ENCODE measurements at regions not wholly inside any gene's neighbourhood (a gene's known extent, or its start where the extent isn't known, plus 50 kb on each side); places are given as distances from the start of the nearest gene placed in this dataset.

- no peak overlapping the region for H3K4me3 ChIP-seq (ENCODE audit: insufficient read length, low read depth)
- no peak for TF ChIP-seq SUZ12 (IDR thresholded peaks at IDR 0.05; ENCODE audit: extremely low read depth, insufficient read depth, insufficient read length)
- TF ChIP-seq ZNF274 (IDR thresholded peaks at IDR 0.05; ENCODE audit: low read depth, low read length), result no peak
- TF ChIP-seq YY1 (IDR thresholded peaks at IDR 0.05; ENCODE audit: insufficient read depth, insufficient read length), result no peak
Observed at GRCh38 chr13:78972561-78972960, 313.6 kb upstream of the OBI1 start.

GRCh38 chr13:78971355-78972025 is 312.5 kb upstream of the OBI1 start:
- H3K36me3 ChIP-seq (ENCODE audit: insufficient read depth, insufficient read length, low read length), result no peaks in the 10 kb centered on the region
- no peak overlapping the region for H3K4me3 ChIP-seq (ENCODE audit: insufficient read length, low read depth)
- no peaks in the 10 kb centered on the region for H3K9me3 ChIP-seq (ENCODE audit: insufficient read depth, low read length)
- no peak for TF ChIP-seq SUZ12 (IDR thresholded peaks at IDR 0.05; ENCODE audit: extremely low read depth, insufficient read depth, insufficient read length)
- no peak for TF ChIP-seq YY1 (IDR thresholded peaks at IDR 0.05; ENCODE audit: insufficient read depth, insufficient read length)
- TF ChIP-seq ZNF274 (IDR thresholded peaks at IDR 0.05; ENCODE audit: low read depth, low read length), result no peak
- H3K27me3 ChIP-seq (ENCODE audit: insufficient read depth, insufficient read length), result no peaks in the 10 kb centered on the region
- H3K4me1 ChIP-seq (ENCODE audit: insufficient read depth, insufficient read length), result no peaks in the 10 kb centered on the region
- DNase-seq (ENCODE audit: low read depth, low spot score), result no peak
- H3K9ac ChIP-seq (ENCODE audit: insufficient read length, low read depth), result no peak overlapping the region

More at GRCh38 chr13:78972561-78972960, 313.6 kb upstream of the OBI1 start:
- H3K9me3 ChIP-seq (ENCODE audit: insufficient read depth, low read length), result no peaks in the 10 kb centered on the region
- H3K9ac ChIP-seq (ENCODE audit: insufficient read length, low read depth), result no peak overlapping the region
- DNase-seq (ENCODE audit: low read depth, low spot score), result no peak
- no peaks in the 10 kb centered on the region for H3K4me1 ChIP-seq (ENCODE audit: insufficient read depth, insufficient read length)
- no peaks in the 10 kb centered on the region for H3K36me3 ChIP-seq (ENCODE audit: insufficient read depth, insufficient read length, low read length)
- H3K27me3 ChIP-seq (ENCODE audit: insufficient read depth, insufficient read length), result no peaks in the 10 kb centered on the region

GRCh38 chr13:78960881-78961280 is 301.9 kb upstream of the OBI1 start:
- DNase-seq (ENCODE audit: low read depth, low spot score), result no peak
- no peaks in the 10 kb centered on the region for H3K36me3 ChIP-seq (ENCODE audit: insufficient read depth, insufficient read length, low read length)
- no peak for TF ChIP-seq ZNF274 (IDR thresholded peaks at IDR 0.05; ENCODE audit: low read depth, low read length)
- TF ChIP-seq YY1 (IDR thresholded peaks at IDR 0.05; ENCODE audit: insufficient read depth, insufficient read length), result no peak
- no peak for TF ChIP-seq SUZ12 (IDR thresholded peaks at IDR 0.05; ENCODE audit: extremely low read depth, insufficient read depth, insufficient read length)
- no peak overlapping the region for H3K4me3 ChIP-seq (ENCODE audit: insufficient read length, low read depth)
- H3K4me1 ChIP-seq (ENCODE audit: insufficient read depth, insufficient read length), result no peaks in the 10 kb centered on the region
- H3K27me3 ChIP-seq (ENCODE audit: insufficient read depth, insufficient read length), result no peaks in the 10 kb centered on the region
- no peaks in the 10 kb centered on the region for H3K9me3 ChIP-seq (ENCODE audit: insufficient read depth, low read length)
- H3K9ac ChIP-seq (ENCODE audit: insufficient read length, low read depth), result no peak overlapping the region

- Histone ChIP-seq H3K4me3 (ENCODE audit: insufficient read length, low read depth) (no peak overlapping the region), H3K36me3 (ENCODE audit: insufficient read depth, insufficient read length, low read length) (no peaks in the 10 kb centered on the region), H3K27me3 (ENCODE audit: insufficient read depth, insufficient read length) (no peaks in the 10 kb centered on the region), H3K9me3 (ENCODE audit: insufficient read depth, low read length) (no peaks in the 10 kb centered on the region), H3K4me1 (ENCODE audit: insufficient read depth, insufficient read length) (no peaks in the 10 kb centered on the region), H3K9ac (ENCODE audit: insufficient read length, low read depth) (no peak overlapping the region)
- no peak for DNase-seq (ENCODE audit: low read depth, low spot score)
- TF ChIP-seq SUZ12 (IDR thresholded peaks at IDR 0.05; ENCODE audit: extremely low read depth, insufficient read depth, insufficient read length), result no peak
- TF ChIP-seq ZNF274 (IDR thresholded peaks at IDR 0.05; ENCODE audit: low read depth, low read length), result no peak
- TF ChIP-seq YY1 (IDR thresholded peaks at IDR 0.05; ENCODE audit: insufficient read depth, insufficient read length), result no peak
Observed at GRCh38 chr13:78958006-78958405, 299.1 kb upstream of the OBI1 start.

- H3K27me3 ChIP-seq (ENCODE audit: insufficient read depth, insufficient read length), result no peaks in the 10 kb centered on the region
- H3K9me3 ChIP-seq (ENCODE audit: insufficient read depth, low read length), result no peaks in the 10 kb centered on the region
- no peak for DNase-seq (ENCODE audit: low read depth, low spot score)
- TF ChIP-seq YY1 (IDR thresholded peaks at IDR 0.05; ENCODE audit: insufficient read depth, insufficient read length) (no peak), SUZ12 (IDR thresholded peaks at IDR 0.05; ENCODE audit: extremely low read depth, insufficient read depth, insufficient read length) (no peak), ZNF274 (IDR thresholded peaks at IDR 0.05; ENCODE audit: low read depth, low read length) (no peak)
- no peaks in the 10 kb centered on the region for H3K36me3 ChIP-seq (ENCODE audit: insufficient read depth, insufficient read length, low read length)
- H3K9ac ChIP-seq (ENCODE audit: insufficient read length, low read depth), result no peak overlapping the region
- no peak overlapping the region for H3K4me3 ChIP-seq (ENCODE audit: insufficient read length, low read depth)
- H3K4me1 ChIP-seq (ENCODE audit: insufficient read depth, insufficient read length), result no peaks in the 10 kb centered on the region
Observed at GRCh38 chr13:78940455-78941130, 281.6 kb upstream of the OBI1 start.

- Histone ChIP-seq H3K4me1 (ENCODE audit: insufficient read depth, insufficient read length) (no peaks in the 10 kb centered on the region), H3K9me3 (ENCODE audit: insufficient read depth, low read length) (no peaks in the 10 kb centered on the region), H3K36me3 (ENCODE audit: insufficient read depth, insufficient read length, low read length) (no peaks in the 10 kb centered on the region), H3K9ac (ENCODE audit: insufficient read length, low read depth) (no peak overlapping the region), H3K4me3 (ENCODE audit: insufficient read length, low read depth) (no peak overlapping the region), H3K27me3 (ENCODE audit: insufficient read depth, insufficient read length) (no peaks in the 10 kb centered on the region)
- TF ChIP-seq YY1 (IDR thresholded peaks at IDR 0.05; ENCODE audit: insufficient read depth, insufficient read length), result no peak
- TF ChIP-seq SUZ12 (IDR thresholded peaks at IDR 0.05; ENCODE audit: extremely low read depth, insufficient read depth, insufficient read length), result no peak
- DNase-seq (ENCODE audit: low read depth, low spot score), result no peak
Observed at GRCh38 chr13:78934336-78934735, 275.4 kb upstream of the OBI1 start.

- Histone ChIP-seq H3K9me3 (ENCODE audit: insufficient read depth, low read length) (no peaks in the 10 kb centered on the region), H3K36me3 (ENCODE audit: insufficient read depth, insufficient read length, low read length) (no peaks in the 10 kb centered on the region), H3K4me1 (ENCODE audit: insufficient read depth, insufficient read length) (no peaks in the 10 kb centered on the region), H3K27me3 (ENCODE audit: insufficient read depth, insufficient read length) (no peaks in the 10 kb centered on the region), H3K9ac (ENCODE audit: insufficient read length, low read depth) (no peak overlapping the region), H3K4me3 (ENCODE audit: insufficient read length, low read depth) (no peak overlapping the region)
- DNase-seq (ENCODE audit: low read depth, low spot score), result no peak
- TF ChIP-seq ZNF274 (IDR thresholded peaks at IDR 0.05; ENCODE audit: low read depth, low read length) (no peak), YY1 (IDR thresholded peaks at IDR 0.05; ENCODE audit: insufficient read depth, insufficient read length) (no peak), SUZ12 (IDR thresholded peaks at IDR 0.05; ENCODE audit: extremely low read depth, insufficient read depth, insufficient read length) (no peak)
Observed at GRCh38 chr13:78915015-78915414, 256.1 kb upstream of the OBI1 start.
